ENCODE measurements at regions not wholly inside any gene's neighbourhood (a gene's known extent, or its start where the extent isn't known, plus 50 kb on each side); places are given as distances from the start of the nearest gene placed in this dataset.

- no peak for TF ChIP-seq PREB (CRISPR knock-in tag; IDR thresholded peaks at IDR 0.05)
- TF ChIP-seq PBX2 (CRISPR knock-in tag; IDR thresholded peaks at IDR 0.05; ENCODE audit: low read depth), result no peak
- TF ChIP-seq PBX2 (tag; conservative IDR thresholded peaks at IDR 0.05; ENCODE audit: low read depth), result no peak
- peak; percentile 85 for TF ChIP-seq TAL1 (IDR thresholded peaks at IDR 0.05)
- no peak for TF ChIP-seq ZNF41 (CRISPR knock-in tag; conservative IDR thresholded peaks at IDR 0.05)
- no peak for TF ChIP-seq SMARCC2 (IDR thresholded peaks at IDR 0.05; ENCODE audit: low read depth)
- TF ChIP-seq SNAPC5 (CRISPR knock-in tag; IDR thresholded peaks at IDR 0.05), result no peak
- TF ChIP-seq EHMT2 (IDR thresholded peaks at IDR 0.05), result 0 out of 2 replicates have a peak, but pooled peaks have one; percentile 59
- peak in 1 of 2 experiments; percentile 73; a peak in 1 of 4 replicates for TF ChIP-seq ARNT (IDR thresholded peaks at IDR 0.05)
- TF ChIP-seq SP1 (CRISPR knock-in tag; IDR thresholded peaks at IDR 0.05), result no peak
- no peak for TF ChIP-seq ZNF143 (CRISPR knock-in tag; IDR thresholded peaks at IDR 0.05)
- no peak for TF ChIP-seq GATAD2A (IDR thresholded peaks at IDR 0.05)
- no peak for TF ChIP-seq ZNF253 (CRISPR knock-in tag; conservative IDR thresholded peaks at IDR 0.05)
- no peak for TF ChIP-seq TRIM25 (IDR thresholded peaks at IDR 0.05; ENCODE audit: borderline replicate concordance)
- no peak for TF ChIP-seq ZNF395 (CRISPR knock-in tag; IDR thresholded peaks at IDR 0.05)
- TF ChIP-seq CREB1 (IDR thresholded peaks at IDR 0.05), result peak; percentile 47; the same call in 1 of the 2 replicates
- TF ChIP-seq CREB1 (CRISPR knock-in tag; IDR thresholded peaks at IDR 0.05), result no peak
- no peak for TF ChIP-seq PHB (CRISPR knock-in tag; IDR thresholded peaks at IDR 0.05)
- TF ChIP-seq ZBTB33 (CRISPR knock-in tag; IDR thresholded peaks at IDR 0.05), result no peak
- peak; percentile 31; the same call in 1 of the 2 replicates for TF ChIP-seq HMBOX1 (IDR thresholded peaks at IDR 0.05)
Measured at GRCh38 chr10:7007600-7008190, 403.1 kb downstream of the SFMBT2 start (continued).
